GM18519 (cell line): ENCODE measurements at regions not wholly inside any gene's neighbourhood (a gene's known extent, or its start where the extent isn't known, plus 50 kb on each side); places are given as distances from the start of the nearest gene placed in this dataset.

ENCODE experiments used
- ATAC-seq: cut with Tn5 transposase; IDR thresholded peaks from one replicate; pipeline ENCODE4 v1.9.1; 2021; ENCODE audit warnings: mild to moderate bottlenecking, moderate library complexity; ENCODE audit not compliant: unreplicated experiment, low FRiP score

DNA sequence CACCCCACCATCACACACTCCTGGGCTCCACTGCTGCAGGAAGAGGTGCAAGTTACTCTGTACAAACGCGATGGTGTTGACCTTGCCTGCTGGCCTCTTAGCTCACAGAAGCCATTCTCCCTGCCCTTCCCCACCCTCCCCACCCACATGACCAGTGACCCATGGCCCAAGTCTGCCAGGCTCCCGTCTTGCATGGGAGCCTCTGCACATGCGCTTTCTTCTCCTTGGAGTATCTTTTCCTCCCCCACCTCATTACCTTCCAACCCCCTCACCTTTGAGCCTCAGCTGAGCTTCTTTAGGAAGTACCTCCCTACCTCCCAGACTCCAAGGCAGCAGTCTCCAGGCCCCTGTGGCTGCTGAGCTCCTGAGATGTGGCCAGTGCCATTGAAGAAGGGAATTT is 337.7 kb upstream of the ZNF32 start:
- no peak for ATAC-seq

DNA sequence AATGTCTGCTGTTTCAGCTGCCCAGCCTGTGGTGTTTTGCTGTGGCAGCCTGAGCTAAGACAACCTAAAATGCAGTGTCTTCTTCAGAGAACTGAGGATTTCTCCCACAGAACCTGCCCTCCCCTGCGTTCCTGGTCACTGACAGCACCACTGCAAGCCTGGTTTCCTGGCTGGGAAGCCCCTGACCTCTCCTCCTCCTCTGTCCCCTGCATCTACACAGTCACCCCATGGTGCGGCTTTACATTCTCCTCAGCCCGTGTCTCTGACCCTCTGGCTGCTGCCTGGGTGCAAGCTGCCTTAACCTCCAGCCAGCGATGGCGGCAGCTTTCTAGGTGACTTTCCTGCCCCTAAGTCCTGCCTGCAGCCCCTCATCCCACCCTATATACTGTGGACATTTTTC is 337.3 kb upstream of the ZNF32 start:
- no peak for ATAC-seq

DNA sequence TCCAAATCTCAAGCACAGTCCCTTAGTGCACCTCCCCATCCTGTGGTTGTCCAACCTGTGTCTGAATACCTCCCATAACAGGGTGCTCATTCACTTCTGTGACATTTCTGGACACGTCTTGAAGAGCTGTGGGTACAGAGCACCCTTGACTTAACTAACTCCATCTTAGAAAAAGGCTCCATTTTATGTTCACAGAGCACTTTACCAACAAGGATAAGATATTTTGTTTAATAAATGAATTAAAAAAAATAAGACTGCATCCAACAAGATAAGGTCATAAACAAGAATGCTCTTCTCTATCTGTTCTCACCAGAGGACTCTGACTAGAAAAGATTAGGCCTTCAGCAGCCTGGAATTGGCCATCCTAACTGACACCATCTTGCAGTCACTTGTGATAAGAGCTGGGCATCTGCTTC is 335.2 kb upstream of the ZNF32 start:
- ATAC-seq = no peak

DNA sequence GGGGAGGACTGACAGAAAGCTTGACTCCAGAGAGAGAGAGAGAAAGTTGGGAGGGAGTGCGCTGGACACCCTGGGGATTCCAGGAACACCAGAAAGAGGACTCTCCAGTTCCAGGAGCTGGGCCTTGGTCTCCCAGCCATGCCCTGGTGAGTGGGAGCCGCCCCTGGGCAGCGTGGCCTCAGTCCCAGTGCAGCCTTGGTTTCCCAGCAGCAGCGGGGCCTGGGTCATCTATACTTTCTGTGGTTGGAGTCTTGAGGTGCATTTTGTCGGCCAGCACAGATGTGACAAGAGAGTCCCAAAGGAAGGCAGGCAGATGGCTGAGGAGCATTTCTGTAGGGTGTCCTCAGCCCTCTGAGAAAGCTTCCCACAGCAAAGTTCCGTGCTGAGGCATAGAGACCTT is 334.7 kb upstream of the ZNF32 start:
- ATAC-seq = no peak

DNA sequence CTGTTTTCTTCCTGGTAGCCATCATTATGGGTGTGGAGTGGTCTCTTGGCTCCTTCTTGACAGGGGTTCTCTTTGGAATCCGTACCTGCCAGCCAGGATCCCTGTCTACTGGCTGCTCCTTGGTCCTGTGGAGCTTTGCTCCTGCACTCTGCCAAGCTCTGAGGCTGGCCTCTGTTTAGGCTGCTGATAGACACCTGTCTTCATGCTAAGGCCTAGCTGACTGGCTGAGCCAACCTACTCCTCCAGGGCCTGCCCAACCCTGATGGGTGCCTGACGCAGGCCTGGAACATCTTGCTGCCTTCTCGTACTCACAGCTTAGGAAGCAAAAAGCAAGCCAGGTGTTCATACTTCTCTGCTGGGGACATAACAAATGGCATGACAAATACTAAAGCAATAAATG is 333.6 kb upstream of the ZNF32 start:
- no peak for ATAC-seq

DNA sequence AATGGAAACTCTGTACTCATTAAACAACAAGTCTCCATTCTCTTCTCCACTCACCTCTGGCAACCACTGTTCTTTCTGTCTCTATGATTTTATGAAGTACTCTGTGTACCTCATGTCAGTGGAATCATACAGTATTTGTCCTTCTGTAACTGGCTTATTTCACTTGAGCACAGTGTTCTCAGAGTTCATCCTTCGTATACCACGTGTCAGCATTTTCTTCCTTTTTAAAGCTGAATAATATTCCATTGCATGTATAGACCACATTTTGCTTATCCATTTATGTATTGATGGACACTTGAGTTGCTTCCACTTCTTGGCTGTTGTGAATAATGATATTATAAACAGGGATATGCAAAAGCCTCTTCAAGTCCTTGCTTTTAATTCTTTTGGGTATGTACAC is 333.0 kb upstream of the ZNF32 start:
- no peak for ATAC-seq

DNA sequence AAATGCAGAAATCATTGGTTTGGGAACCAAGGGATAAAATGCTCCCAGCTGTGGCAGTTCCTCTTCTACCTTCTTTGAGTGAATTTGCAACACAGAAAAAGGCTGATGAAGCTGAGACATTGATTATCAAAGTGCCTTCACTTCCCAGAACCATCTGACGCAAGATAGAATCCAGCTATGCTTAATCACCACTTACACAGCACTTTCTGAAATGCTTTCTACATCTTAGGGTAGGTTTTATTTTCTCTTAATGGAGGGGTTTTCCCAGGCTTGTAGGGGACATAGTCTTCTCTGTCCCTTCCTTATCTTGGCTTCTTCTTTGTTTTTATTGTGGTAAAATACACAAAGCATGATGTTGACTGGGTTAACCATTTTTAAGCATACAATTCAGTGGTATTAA is 332.6 kb upstream of the ZNF32 start:
- no peak for ATAC-seq

DNA sequence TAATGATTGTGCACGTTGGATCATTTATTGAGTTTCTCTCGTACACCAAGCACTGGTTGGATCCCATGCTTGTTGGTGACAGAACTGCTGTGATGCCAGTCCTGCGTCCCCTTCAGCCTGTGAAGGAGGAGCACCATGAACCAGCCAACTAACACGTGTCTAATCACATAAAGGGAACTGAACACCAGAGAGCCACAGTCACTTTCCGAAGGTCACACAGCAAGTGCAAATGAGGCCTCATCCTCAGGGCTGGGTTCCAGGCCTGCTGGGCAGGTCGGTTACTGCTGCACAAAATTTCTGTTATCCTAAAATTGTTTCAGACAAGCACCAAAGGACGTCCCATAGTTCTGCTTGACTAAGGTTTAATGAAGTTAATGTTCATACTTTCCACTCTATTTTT is 332.0 kb upstream of the ZNF32 start:
- ATAC-seq = no peak

DNA sequence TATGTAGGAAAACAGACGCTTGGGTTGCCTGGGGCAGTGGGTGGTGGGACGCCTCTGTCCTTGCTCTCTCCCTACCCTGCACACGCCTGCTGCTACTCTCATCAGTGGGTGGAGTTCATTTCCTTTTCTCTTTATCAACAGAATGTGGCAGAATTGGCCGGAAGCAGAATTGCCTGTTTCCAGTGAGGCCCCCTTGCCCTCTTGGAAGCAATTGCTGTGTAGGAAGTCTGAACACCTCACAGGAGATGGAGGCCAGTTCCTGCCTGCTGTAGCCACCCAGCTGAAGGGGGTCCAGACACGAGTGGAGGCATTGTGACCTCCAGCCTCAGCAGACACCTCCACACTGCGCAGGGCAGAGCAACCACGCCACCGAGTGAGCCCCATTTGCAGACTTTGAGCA is 331.6 kb upstream of the ZNF32 start:
- no peak for ATAC-seq

DNA sequence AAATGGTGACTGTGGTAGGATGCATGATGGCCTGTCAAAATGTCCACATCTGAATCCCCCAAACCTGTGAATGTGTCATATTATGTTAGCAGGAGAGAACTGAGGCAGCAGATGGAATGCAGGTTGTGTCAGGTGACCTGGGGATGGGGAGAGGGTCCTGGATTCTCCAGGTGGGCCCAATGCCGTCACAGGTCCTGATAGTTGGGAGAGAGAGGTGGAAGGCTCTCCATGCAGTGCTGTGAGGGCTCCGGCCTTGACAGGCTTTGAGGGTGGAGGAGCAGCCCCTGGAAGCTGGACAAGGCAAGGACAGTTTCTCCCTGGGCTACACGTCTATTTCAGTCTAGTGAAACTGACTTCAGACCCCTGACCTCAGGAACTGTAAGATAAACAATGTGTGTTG is 330.9 kb upstream of the ZNF32 start:
- ATAC-seq = no peak

DNA sequence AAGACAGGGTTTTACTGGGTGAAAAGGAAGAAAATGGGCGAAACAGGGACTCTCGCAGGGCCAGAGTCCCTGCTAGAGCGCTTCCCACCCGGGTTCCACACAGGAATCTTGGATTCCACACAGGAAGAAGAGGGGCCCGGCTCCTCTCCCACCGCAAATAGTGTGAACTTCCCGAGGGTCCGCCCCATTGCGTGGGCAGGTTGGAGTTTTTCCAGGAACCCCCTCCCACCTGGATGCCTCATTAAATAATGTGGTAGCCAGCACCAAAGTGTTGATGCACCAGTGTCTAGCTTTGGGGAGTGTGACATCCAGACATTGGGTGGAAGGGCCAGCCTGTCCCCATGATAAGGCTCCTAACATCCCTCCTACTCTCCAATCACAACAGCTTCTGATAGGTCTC is 330.3 kb upstream of the ZNF32 start:
- ATAC-seq = no peak

DNA sequence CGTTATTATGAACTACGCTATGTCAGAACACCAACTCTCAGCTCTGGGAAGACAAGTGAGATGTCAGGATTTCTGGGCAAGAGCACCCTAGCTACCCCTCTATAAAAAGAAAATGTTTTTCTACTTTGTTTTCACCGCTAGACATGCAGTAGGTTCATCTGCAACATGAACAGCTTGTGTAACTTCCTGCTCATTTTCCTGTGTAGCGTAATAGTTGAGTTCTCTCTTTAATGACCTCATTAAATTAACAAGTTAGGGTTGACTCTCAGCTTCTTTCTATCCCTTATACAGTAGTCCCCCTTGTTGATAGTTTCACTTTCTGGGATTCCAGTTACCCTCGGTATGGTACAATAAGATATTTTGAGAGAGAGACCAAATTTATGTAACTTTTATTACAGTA is 329.4 kb upstream of the ZNF32 start:
- ATAC-seq = no peak

DNA sequence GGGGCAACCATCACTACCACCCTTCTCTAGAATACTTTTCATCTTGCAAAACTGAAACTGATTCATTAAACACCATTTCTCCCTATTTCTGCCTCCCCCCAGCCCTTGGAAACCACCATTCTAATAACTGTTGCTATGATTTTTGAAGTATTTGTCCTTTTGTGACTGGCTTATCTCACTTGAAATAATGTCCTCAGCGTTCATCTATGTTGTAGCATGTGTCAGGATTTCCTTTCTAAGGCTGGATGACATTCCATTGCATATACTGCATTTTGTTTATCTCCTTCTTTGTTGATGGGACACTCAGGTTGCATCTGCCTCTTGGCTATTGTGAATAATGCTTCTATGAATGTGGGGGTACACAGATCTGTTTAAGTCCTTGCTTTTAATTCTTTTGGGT is 327.6 kb upstream of the ZNF32 start:
- no peak for ATAC-seq

DNA sequence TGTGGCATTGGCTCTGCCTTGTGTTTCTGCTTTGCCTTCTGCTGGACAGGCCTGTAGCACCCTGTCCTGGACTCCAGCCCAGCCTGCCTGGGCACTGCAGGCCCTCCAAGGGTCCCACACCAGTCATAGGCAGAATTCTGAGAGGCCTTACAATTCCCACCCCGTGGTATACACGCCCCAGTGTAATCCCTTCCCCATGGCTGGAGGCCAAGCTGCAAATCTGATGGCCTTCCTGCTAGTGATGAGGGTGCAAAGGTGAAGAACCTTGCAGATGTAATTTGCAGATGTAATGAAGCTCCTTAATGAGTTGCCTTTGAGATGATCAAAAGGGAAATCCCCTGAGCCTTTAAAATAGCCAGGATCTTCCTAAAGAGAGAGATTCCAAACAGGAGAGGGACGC is 325.1 kb upstream of the ZNF32 start:
- no peak for ATAC-seq

DNA sequence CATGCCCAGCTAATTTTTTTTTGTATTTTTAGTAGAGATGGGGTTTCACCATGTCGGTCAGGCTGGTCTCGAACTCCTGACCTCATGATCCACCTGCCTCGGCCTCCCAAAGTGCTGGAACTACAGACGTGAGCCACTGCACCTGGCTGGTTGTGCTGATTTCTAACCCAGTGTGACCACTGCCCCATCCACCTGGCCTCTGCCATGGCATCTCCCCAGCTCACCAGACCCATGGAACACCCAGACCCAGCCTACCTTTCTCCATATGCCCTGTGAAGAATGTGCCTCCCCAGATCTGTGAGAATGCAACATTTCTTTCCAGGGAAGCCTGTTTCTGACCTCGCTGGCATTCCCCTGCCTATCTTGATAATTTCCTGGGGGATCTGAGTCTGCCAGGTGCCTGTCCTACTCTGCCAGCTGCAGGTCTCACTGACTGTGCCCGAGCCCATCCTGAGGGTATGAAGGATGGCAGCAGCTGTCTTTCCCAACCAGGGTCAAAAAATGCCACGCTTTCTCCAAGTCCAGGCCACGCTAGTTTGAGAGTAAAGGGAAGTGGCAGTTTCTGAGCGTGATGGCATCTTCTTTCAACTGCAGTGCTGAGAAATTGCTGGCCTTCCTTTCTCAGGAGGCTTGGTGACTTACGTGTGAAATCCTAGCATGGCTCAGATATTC is 324.4 kb upstream of the ZNF32 start:
- ATAC-seq = no peak

DNA sequence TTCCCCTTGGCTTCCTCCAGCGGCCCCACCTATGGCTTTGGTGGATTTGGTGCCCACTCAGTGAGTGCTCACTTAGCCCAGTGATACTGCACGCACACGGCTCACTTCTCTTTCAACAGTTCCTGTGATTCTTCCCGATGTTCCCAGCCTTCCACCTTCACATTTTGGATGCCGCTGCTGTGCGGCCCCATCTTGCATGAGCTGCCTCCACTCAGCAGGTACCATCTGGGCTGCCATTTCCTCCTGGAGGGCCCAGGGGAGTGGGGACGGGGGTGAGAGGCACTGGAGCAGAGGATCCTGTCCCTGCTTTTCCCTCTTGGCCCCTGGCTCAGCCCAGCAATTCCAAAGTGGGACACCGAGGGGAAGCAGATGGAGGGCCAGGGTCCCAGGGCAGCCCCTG is 323.3 kb upstream of the ZNF32 start:
- no peak for ATAC-seq

DNA sequence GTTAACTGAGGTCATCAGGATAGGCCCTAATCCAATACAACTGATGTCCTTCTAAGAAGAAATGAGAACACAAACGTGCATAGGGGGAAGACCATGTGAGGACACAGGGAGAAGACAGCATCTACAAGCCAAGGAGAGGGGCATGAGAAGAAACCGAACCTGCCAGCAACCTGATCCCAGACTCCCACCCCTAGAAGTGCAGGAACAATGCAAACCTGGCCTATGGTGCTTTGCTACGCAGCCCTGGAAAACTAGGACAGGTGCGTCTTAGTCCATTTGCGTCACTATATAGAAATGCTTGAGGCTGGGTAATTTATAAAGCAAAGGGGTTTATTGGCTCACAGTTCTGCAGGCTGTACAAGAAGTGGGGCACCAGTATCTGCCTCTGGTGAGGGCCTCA is 322.6 kb upstream of the ZNF32 start:
- ATAC-seq = no peak

DNA sequence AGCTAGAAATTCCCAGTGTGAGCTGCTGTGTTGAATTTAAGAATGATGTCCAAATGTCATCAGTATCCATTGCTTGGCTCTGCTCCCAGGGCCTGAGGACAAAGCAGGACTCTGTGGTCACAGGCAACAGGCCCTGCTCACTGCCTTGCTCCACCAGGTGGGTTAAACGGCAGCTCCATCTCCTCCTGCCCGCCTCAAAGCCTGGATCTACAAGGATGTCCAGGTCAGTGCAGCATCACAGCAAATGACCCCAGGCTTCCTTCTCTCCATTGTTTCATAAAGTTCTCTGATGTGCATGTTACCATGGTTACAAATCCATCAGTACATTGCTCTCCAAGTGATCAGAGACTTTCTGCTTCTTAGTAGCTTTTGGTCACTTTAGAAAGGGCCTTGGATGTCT is 322.0 kb upstream of the ZNF32 start:
- no peak for ATAC-seq

DNA sequence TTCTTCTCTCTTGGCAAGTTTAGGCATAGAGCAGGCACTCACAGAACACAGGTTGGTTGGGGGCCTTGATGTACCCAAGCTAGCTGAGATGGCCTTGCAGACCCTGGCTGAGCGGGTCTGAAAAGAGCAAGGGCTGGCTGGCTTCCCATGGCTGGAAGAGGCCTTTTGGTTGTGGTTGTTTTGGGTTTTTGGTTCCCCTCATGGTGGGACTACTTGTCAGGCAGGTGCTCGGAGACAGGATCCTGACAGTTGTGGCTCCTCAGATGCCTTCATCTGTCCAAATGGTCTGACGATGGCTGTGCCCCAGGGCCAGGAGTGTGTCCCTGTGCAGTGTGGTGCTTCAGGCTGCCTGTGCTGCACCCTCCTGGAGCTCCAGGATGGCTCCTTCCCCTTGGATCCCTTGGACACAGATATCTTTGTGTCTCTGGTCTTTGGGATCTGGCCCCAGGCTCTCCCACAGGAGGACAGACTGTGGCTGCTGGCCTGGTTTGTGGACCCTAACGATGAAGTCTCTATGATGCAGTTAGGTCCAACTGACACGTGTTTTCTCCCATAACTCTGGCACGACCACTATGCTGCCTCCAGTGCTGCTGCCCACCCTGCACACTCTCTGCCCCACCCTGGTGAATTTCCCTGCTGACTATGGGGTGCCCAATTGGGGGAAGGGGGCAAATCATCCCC is 321.5 kb upstream of the ZNF32 start:
- no peak for ATAC-seq

DNA sequence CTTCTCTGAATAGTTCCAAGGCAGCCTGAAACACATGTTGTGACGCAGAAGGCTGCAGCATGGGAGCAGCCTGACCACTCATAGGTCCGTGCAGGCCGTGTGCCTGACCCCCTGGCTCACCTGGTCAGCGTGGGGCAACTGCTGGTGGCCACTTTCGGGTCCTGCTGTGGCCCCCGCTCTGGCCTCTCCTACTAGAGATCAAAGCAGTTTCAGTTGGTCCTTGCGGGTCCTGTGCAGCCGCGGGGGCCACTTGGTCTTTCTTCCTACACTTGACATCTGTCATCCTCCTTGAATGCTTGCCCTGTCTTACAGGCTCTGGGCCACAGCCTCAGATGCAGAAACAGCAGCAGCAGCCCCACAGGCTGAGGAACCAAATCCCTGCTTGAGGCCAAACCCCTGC is 320.8 kb upstream of the ZNF32 start:
- ATAC-seq = no peak

DNA sequence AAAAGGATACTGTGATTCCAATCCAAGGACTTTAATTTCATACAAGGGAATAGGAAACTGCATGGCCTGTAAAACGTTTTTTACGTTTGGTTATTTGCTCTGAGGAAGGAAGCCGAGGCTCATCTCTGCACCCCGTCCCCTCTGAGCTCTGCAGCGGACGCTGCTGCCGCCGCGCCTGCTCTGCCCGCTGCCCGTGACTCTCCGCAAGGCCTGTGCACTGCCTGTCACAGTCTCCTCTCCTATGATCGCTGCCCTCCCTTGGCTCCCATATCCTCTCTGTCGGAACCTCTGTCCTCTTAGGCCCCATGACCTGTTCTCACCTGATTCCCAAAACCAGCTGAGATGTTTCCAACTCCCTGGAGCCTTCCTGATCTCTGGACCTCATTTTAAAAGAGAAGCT is 320.3 kb upstream of the ZNF32 start:
- ATAC-seq = no peak

DNA sequence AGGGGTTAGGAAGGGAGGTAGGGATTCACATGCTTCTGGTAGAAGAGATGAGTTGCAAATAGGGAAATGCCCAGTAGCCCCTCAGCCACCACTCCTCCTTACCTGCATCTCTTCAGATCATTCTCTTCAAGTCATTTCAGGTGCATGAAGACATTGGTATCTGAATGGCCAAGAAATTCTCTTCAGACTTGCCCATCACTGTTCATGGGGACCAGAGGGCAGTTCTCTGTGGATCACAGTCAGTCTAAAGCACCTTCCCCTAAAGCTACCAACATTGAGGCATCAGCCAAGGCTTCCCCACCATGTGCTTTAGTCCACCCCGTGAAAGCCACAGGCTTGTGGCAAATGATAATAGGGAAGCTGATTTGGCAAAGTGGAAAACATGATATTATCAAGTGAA is 319.4 kb upstream of the ZNF32 start:
- ATAC-seq = no peak

DNA sequence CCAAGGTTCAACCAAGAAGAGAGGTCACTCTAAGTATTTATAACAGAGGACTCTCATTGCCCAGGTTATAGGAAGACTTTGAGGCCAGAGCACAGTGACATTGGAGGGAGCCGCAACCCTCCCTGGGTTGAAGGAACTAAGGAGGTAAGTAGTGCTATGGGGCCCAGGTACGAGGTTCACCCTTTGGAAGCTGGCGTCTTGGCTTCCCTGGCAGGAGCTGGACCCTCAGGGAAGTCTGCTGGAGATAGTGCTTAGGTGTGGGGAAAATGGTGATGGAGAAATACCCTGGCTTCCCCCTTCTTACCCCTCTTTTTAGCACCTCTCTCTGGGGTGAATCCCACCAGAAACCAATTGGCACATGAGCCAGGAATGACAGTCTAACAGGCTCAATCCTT is 317.9 kb upstream of the ZNF32 start:
- ATAC-seq = no peak
